HEK293 (cell line): ENCODE measurements at regions not wholly inside any gene's neighbourhood (a gene's known extent, or its start where the extent isn't known, plus 50 kb on each side); places are given as distances from the start of the nearest gene placed in this dataset.

Source experiments
- CTCF ChIP-seq: fragments of 450-650 bp; formaldehyde crosslinking; IDR thresholded peaks from 2 replicates; pipeline ENCODE4 v1.5.1; 2016; ENCODE audit warnings: missing biosample characterization, missing genetic modification characterization
- SCRT2 ChIP-seq: fragments of 450-650 bp; formaldehyde crosslinking; IDR thresholded peaks from 2 replicates; pipeline ENCODE4 v1.5.1; 2016; ENCODE audit warnings: missing biosample characterization, missing genetic modification characterization
- YY1 ChIP-seq: fragments of 450-650 bp; formaldehyde crosslinking; IDR thresholded peaks from 2 replicates; pipeline ENCODE4 v1.5.1; 2018; ENCODE audit warnings: missing biosample characterization, missing genetic modification characterization
- ZBTB7A ChIP-seq: fragments of 450-650 bp; formaldehyde crosslinking; IDR thresholded peaks from 2 replicates; pipeline ENCODE4 v1.5.1; 2016; ENCODE audit warnings: low read depth, missing biosample characterization, missing genetic modification characterization
- ZNF214 ChIP-seq: fragments of 450-650 bp; formaldehyde crosslinking; IDR thresholded peaks from 2 replicates; pipeline ENCODE4 v1.5.1; 2017; ENCODE audit warnings: missing biosample characterization, mild to moderate bottlenecking, missing genetic modification characterization, borderline replicate concordance
- ZNF274 ChIP-seq, 2 experiments: fragments of 200-500 bp in 1 of 2; fragments of 450-650 bp in 1 of 2; sonication (Bioruptor generic) in 1 of 2; formaldehyde crosslinking in 1 of 2; IDR thresholded peaks; 2 replicates each; pipeline versions ENCODE4 v1.5.1 to v1.6.1; 2014 to 2016; ENCODE audit warnings: borderline replicate concordance in 1 of 2, inconsistent platforms in 1 of 2, low read length in 1 of 2, missing biosample characterization in 1 of 2, missing genetic modification characterization in 1 of 2
- ZNF518A ChIP-seq: fragments of 450-650 bp; formaldehyde crosslinking; conservative IDR thresholded peaks from 2 replicates; pipeline ENCODE4 v1.5.1; 2016; ENCODE audit warnings: low read depth, missing biosample characterization, missing genetic modification characterization
- ZNF544 ChIP-seq: fragments of 450-650 bp; formaldehyde crosslinking; IDR thresholded peaks from 2 replicates; pipeline ENCODE4 v1.5.0; 2017; ENCODE audit warnings: missing biosample characterization, missing genetic modification characterization
- ZNF670 ChIP-seq: fragments of 450-650 bp; formaldehyde crosslinking; IDR thresholded peaks from 2 replicates; pipeline ENCODE4 v1.5.1; 2016; ENCODE audit warnings: missing biosample characterization, missing genetic modification characterization, low read depth
- ZNF768 ChIP-seq: fragments of 450-650 bp; formaldehyde crosslinking; IDR thresholded peaks from 2 replicates; pipeline ENCODE4 v1.5.1; 2018; ENCODE audit warnings: missing biosample characterization, mild to moderate bottlenecking, missing genetic modification characterization
- ZSCAN18 ChIP-seq: fragments of 450-650 bp; formaldehyde crosslinking; IDR thresholded peaks from 2 replicates; pipeline ENCODE4 v1.5.1; 2016; ENCODE audit warnings: missing biosample characterization, missing genetic modification characterization
- ZSCAN30 ChIP-seq: fragments of 450-650 bp; IDR thresholded peaks from 2 replicates; pipeline ENCODE4 v1.5.1; 2018; ENCODE audit warnings: missing biosample characterization, mild to moderate bottlenecking, missing genetic modification characterization, moderate library complexity
- TF ChIP-seq, protein P1 (sequence below): fragments of 450-650 bp; formaldehyde crosslinking; IDR thresholded peaks from 2 replicates; pipeline ENCODE4 v1.5.1; 2016; ENCODE audit warnings: missing biosample characterization, missing genetic modification characterization, low read depth

DNA sequence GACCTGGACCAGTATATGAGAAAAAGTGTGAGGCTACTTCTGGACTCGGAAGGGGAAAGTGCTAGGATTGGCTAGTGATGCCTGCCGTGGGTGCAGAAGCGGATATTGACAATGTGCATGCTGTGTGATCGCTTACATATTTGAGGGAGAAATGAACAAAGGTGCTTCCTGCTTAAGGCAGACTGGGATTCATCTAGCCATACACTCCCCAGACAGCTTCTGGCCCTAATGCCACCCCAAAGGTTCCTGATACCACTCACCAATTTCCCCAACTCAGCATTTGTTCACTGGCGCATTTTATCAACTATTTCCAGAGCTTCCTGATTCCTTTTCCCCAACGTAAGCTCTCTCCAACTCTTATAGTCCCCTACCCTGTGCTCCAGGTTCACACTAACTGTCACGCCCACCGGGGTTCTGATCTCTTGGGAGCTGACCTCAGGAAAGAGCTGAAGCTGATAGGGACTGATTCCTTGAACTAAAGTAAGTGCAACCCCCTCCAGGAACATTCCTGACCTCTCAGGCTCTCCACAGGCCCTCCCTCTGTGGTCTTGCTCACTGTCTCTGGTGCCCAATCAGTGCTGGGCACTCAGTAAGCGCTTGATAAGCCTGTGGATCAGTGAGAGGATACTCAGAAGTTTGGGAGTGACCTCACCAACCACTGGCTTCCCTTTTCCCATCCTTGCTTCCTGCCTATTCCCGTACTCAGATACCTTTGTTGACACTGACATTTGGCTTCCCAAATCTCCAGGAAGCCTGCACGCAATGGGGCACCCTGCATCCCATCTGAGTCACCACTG is 73.3 kb downstream of the MRPL14 start:
- TF ChIP-seq CTCF (tag by site-specific recombination) (no peak), ZSCAN30 (tag by site-specific recombination) (no peak), ZNF518A (tag by site-specific recombination) (no peak), ZNF768 (tag by site-specific recombination) (no peak), ZSCAN18 (tag by site-specific recombination) (no peak), ZNF274 (IDR thresholded peaks at IDR 0.05; ENCODE audit: low read length) (no peak), ZNF274 (tag by site-specific recombination; IDR thresholded peaks at IDR 0.05; ENCODE audit: borderline replicate concordance) (no peak), ZNF544 (tag by site-specific recombination) (no peak), ZNF670 (tag by site-specific recombination) (no peak), YY1 (tag by site-specific recombination) (no peak), ZBTB7A (tag by site-specific recombination) (no peak), SCRT2 (no peak), ZNF214 (tag by site-specific recombination) (no peak)
- TF ChIP-seq, protein P1, sequence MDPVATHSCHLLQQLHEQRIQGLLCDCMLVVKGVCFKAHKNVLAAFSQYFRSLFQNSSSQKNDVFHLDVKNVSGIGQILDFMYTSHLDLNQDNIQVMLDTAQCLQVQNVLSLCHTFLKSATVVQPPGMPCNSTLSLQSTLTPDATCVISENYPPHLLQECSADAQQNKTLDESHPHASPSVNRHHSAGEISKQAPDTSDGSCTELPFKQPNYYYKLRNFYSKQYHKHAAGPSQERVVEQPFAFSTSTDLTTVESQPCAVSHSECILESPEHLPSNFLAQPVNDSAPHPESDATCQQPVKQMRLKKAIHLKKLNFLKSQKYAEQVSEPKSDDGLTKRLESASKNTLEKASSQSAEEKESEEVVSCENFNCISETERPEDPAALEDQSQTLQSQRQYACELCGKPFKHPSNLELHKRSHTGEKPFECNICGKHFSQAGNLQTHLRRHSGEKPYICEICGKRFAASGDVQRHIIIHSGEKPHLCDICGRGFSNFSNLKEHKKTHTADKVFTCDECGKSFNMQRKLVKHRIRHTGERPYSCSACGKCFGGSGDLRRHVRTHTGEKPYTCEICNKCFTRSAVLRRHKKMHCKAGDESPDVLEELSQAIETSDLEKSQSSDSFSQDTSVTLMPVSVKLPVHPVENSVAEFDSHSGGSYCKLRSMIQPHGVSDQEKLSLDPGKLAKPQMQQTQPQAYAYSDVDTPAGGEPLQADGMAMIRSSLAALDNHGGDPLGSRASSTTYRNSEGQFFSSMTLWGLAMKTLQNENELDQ (tag by site-specific recombination), result no peak
